HG03565 (cell line): ENCODE measurements at regions not wholly inside any gene's neighbourhood (a gene's known extent, or its start where the extent isn't known, plus 50 kb on each side); places are given as distances from the start of the nearest gene placed in this dataset.

ENCODE experiments used
- ATAC-seq: cut with Tn5 transposase; IDR thresholded peaks from one replicate; pipeline ENCODE4 v1.9.1; 2021; ENCODE audit warnings: mild to moderate bottlenecking, moderate library complexity; ENCODE audit not compliant: unreplicated experiment

GRCh38 chr12:78403136-78403535, 461.4 kb upstream of the SYT1 start:
- ATAC-seq: no peak

GRCh38 chr12:78403681-78404080, 460.9 kb upstream of the SYT1 start:
- no peak for ATAC-seq

- no peak for ATAC-seq
Measured at GRCh38 chr12:78406213-78406612, 458.4 kb upstream of the SYT1 start.

- ATAC-seq: peak; percentile 97
Measured at GRCh38 chr12:78406828-78407227, 457.7 kb upstream of the SYT1 start.

GRCh38 chr12:78407722-78408121, 456.9 kb upstream of the SYT1 start:
- no peak for ATAC-seq

GRCh38 chr12:78414071-78414470, 450.5 kb upstream of the SYT1 start:
- no peak for ATAC-seq

- ATAC-seq: peak; percentile 73
Measured at GRCh38 chr12:78418919-78419318, 445.7 kb upstream of the SYT1 start.

- no peak for ATAC-seq
Measured at GRCh38 chr12:78419513-78419912, 445.1 kb upstream of the SYT1 start.

GRCh38 chr12:78420991-78421390, 443.6 kb upstream of the SYT1 start:
- no peak for ATAC-seq

GRCh38 chr12:78430551-78430950, 434.0 kb upstream of the SYT1 start:
- no peak for ATAC-seq

GRCh38 chr12:78431931-78432330, 432.6 kb upstream of the SYT1 start:
- no peak for ATAC-seq

GRCh38 chr12:78439666-78440065, 424.9 kb upstream of the SYT1 start:
- ATAC-seq: no peak

GRCh38 chr12:78441737-78442453, 422.7 kb upstream of the SYT1 start:
- ATAC-seq: no peak

GRCh38 chr12:78442454-78442801, 422.1 kb upstream of the SYT1 start:
- no peak for ATAC-seq

- no peak for ATAC-seq
Measured at GRCh38 chr12:78446555-78446954, 418.0 kb upstream of the SYT1 start.

GRCh38 chr12:78447373-78447772, 417.2 kb upstream of the SYT1 start:
- no peak for ATAC-seq

GRCh38 chr12:78448692-78449091, 415.9 kb upstream of the SYT1 start:
- no peak for ATAC-seq

- no peak for ATAC-seq
Measured at GRCh38 chr12:78455991-78456390, 408.6 kb upstream of the SYT1 start.

- ATAC-seq: peak; percentile 100
Measured at GRCh38 chr12:78457938-78458337, 406.6 kb upstream of the SYT1 start.

GRCh38 chr12:78470354-78471195, 394.0 kb upstream of the SYT1 start:
- ATAC-seq: peak; percentile 63

GRCh38 chr12:78473136-78473535, 391.4 kb upstream of the SYT1 start:
- ATAC-seq: no peak

GRCh38 chr12:78473561-78473960, 391.0 kb upstream of the SYT1 start:
- no peak for ATAC-seq
